Neural progenitor cell (in vitro differentiated cells): ENCODE measurements at regions not wholly inside any gene's neighbourhood (a gene's known extent, or its start where the extent isn't known, plus 50 kb on each side); places are given as distances from the start of the nearest gene placed in this dataset.
"Not testable (repeated sequence)": the region's sequence is repeated elsewhere in the genome, so short reads cannot be mapped to it uniquely, and the experiment has no call there.

Experiments
- EZH2 ChIP-seq: fragments of 200-600 bp; sonication (generic); IDR thresholded peaks from 2 replicates; pipeline ENCODE4 v1.6.1; 2017; ENCODE audit warnings: antibody characterized with exemption, mild to moderate bottlenecking, moderate library complexity
- EZH2phosphoT487 ChIP-seq: fragments of 200-600 bp; sonication (generic); IDR thresholded peaks from 2 replicates; pipeline ENCODE4 v1.6.1; 2017; ENCODE audit warnings: antibody characterized with exemption
- TF ChIP-seq, protein P1 (sequence below): fragments of 200-600 bp; sonication (generic); IDR thresholded peaks from 2 replicates; pipeline ENCODE4 v1.5.1; 2017; ENCODE audit warnings: antibody characterized with exemption, mild to moderate bottlenecking

DNA sequence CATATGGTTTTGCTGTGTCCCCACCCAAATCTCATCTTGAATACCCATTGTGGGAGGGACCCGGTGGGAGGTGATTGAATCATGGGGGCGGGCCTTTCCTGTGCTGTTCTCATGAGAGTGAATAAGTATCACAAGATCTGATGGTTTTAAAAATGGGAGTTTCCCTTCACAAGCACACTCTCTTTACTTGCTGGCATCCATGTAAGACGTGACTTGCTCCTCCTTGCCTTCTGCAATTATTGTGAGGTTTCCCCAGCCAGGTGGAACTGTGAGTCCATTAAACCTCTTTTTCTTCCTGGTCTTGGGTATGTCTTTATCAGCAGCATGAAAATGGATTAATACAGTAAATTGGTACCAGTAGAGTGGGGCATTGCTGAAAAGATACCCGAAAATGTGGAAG lies 627.8 kb downstream of the RFPL4B start:
- TF ChIP-seq, protein P1, sequence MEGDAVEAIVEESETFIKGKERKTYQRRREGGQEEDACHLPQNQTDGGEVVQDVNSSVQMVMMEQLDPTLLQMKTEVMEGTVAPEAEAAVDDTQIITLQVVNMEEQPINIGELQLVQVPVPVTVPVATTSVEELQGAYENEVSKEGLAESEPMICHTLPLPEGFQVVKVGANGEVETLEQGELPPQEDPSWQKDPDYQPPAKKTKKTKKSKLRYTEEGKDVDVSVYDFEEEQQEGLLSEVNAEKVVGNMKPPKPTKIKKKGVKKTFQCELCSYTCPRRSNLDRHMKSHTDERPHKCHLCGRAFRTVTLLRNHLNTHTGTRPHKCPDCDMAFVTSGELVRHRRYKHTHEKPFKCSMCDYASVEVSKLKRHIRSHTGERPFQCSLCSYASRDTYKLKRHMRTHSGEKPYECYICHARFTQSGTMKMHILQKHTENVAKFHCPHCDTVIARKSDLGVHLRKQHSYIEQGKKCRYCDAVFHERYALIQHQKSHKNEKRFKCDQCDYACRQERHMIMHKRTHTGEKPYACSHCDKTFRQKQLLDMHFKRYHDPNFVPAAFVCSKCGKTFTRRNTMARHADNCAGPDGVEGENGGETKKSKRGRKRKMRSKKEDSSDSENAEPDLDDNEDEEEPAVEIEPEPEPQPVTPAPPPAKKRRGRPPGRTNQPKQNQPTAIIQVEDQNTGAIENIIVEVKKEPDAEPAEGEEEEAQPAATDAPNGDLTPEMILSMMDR, result not testable (repeated sequence)
- TF ChIP-seq EZH2, EZH2phosphoT487: not testable (repeated sequence)
